ACC112 (cell line): ENCODE measurements at regions not wholly inside any gene's neighbourhood (a gene's known extent, or its start where the extent isn't known, plus 50 kb on each side); places are given as distances from the start of the nearest gene placed in this dataset.
A peak's percentile ranks its signal among the peaks of the same experiment; 100 is the strongest.

ENCODE experiments used
- H2AFZ ChIP-seq: fragments of 200-600 bp; sonication (generic); one replicate; pipeline ENCODE4 v1.6.0; 2017; ENCODE audit warnings: antibody characterized with exemption, low read length; ENCODE audit not compliant: unreplicated experiment
- H3K27ac ChIP-seq: fragments of 200-600 bp; sonication (generic); 2 replicates; pipeline ENCODE4 v1.5.1; 2014; ENCODE audit warnings: low read depth, mild to moderate bottlenecking, antibody characterized with exemption, low read length, moderate library complexity
- H3K27me3 ChIP-seq: fragments of 200-600 bp; sonication (generic); 2 replicates; pipeline ENCODE4 v1.6.1; 2014; ENCODE audit warnings: mild to moderate bottlenecking, antibody characterized with exemption, low read length, moderate library complexity, mixed read lengths; ENCODE audit not compliant: insufficient read depth
- H3K36me3 ChIP-seq: fragments of 200-600 bp; sonication (generic); 2 replicates; pipeline ENCODE4 v1.6.1; 2016; ENCODE audit warnings: mild to moderate bottlenecking, antibody characterized with exemption, low read length, moderate library complexity, mixed read lengths; ENCODE audit not compliant: insufficient read depth
- H3K4me1 ChIP-seq: fragments of 200-600 bp; sonication (generic); one replicate; pipeline ENCODE4 v1.6.1; 2016; ENCODE audit warnings: low read length, mixed read lengths; ENCODE audit not compliant: insufficient read depth, unreplicated experiment, control insufficient read depth
- H3K4me3 ChIP-seq: fragments of 200-600 bp; sonication (generic); 2 replicates; pipeline ENCODE4 v1.5.1; 2014; ENCODE audit warnings: mild to moderate bottlenecking, low read depth, low read length
- H3K79me2 ChIP-seq: fragments of 200-600 bp; sonication (generic); one replicate; pipeline ENCODE4 v1.6.0; 2016; ENCODE audit warnings: low read length; ENCODE audit not compliant: control insufficient read depth, unreplicated experiment, insufficient read depth

- Histone ChIP-seq H3K27ac (no peak overlapping the region), H3K27me3 (peaks cover 24% of the 10 kb centered on the region), H3K4me3 (no peak overlapping the region)
These were observed 82.0 kb upstream of the WDR17 start for GRCh38 chr4:175983636-175984035.

DNA sequence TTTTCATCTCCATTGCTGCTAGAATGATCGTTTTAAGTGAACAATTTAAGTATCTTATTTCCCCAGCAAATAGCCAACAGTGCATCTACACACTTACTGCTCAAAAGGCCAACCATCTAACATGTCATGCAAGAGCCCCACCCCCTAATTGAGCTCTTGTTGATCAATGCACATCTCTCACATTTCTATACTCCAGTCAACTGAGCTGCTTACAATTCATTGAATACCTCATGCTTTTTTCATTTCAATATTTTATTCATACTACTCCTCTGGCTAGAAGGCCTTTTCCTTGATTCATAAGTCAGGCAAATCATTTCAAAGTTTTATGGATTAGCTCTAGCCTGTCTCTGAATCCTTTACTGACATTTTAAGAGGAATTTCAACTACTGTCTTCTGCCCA lies 79.0 kb upstream of the WDR17 start:
- Histone ChIP-seq H2AFZ (no peak overlapping the region), H3K4me1 (no peaks in the 10 kb centered on the region)

More at GRCh38 chr4:175983636-175984035, 82.0 kb upstream of the WDR17 start:
- no peaks in the 10 kb centered on the region for H3K4me1 ChIP-seq
- H3K79me2 ChIP-seq: no peaks in the 10 kb centered on the region
- no peak overlapping the region for H2AFZ ChIP-seq
- no peaks in the 10 kb centered on the region for H3K36me3 ChIP-seq

GRCh38 chr4:175988511-175988910 lies 77.1 kb upstream of the WDR17 start:
- H3K79me2 ChIP-seq: no peaks in the 10 kb centered on the region
- no peaks in the 10 kb centered on the region for H3K36me3 ChIP-seq
- no peak overlapping the region for H3K4me3 ChIP-seq
- no peak overlapping the region for H3K27ac ChIP-seq
- H3K4me1 ChIP-seq: no peaks in the 10 kb centered on the region
- H3K27me3 ChIP-seq: peaks cover 27% of the 10 kb centered on the region
- H2AFZ ChIP-seq: no peak overlapping the region

More for the DNA sequence above, 79.0 kb upstream of the WDR17 start:
- H3K36me3 ChIP-seq: no peaks in the 10 kb centered on the region
- no peak overlapping the region for H3K27ac ChIP-seq
- no peak overlapping the region for H3K4me3 ChIP-seq
- H3K27me3 ChIP-seq: peaks cover 24% of the 10 kb centered on the region
- no peaks in the 10 kb centered on the region for H3K79me2 ChIP-seq

GRCh38 chr4:175996206-175996605 lies 69.4 kb upstream of the WDR17 start:
- Histone ChIP-seq H3K4me1 (peaks cover 5% of the 10 kb centered on the region), H3K4me3 (no peak overlapping the region), H2AFZ (no peak overlapping the region), H3K27me3 (peaks cover 73% of the 10 kb centered on the region), H3K27ac (no peak overlapping the region), H3K79me2 (no peaks in the 10 kb centered on the region), H3K36me3 (no peaks in the 10 kb centered on the region)

GRCh38 chr4:175997291-175997690 lies 68.3 kb upstream of the WDR17 start:
- no peak overlapping the region for H3K4me3 ChIP-seq
- H3K36me3 ChIP-seq: no peaks in the 10 kb centered on the region
- H3K79me2 ChIP-seq: no peaks in the 10 kb centered on the region
- no peak overlapping the region for H2AFZ ChIP-seq
- peaks cover 82% of the 10 kb centered on the region for H3K27me3 ChIP-seq
- H3K4me1 ChIP-seq: peaks cover 5% of the 10 kb centered on the region
- no peak overlapping the region for H3K27ac ChIP-seq

DNA sequence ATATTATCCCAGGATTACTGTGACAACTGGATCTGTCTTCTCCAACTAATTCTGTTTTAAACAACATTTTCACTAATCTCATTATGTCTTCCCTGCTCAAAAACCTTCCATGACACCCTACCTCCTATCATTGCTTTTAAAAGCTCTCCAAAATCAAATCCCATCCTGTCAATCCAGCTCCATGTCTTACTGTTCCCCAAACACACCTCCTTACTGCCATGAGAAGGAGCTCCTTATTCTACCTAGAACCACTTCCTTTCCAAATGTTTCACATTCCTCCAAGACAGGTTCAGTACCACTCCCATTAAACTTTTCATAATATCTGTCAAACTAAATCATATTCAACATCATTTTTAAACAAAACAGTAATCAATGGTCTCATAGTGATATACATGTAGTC lies 66.9 kb upstream of the WDR17 start:
- H3K4me1 ChIP-seq: peaks cover 5% of the 10 kb centered on the region
- no peaks in the 10 kb centered on the region for H3K36me3 ChIP-seq
- H3K27me3 ChIP-seq: peaks cover 85% of the 10 kb centered on the region
- H2AFZ ChIP-seq: no peak overlapping the region
- no peaks in the 10 kb centered on the region for H3K79me2 ChIP-seq
- H3K4me3 ChIP-seq: no peak overlapping the region
- H3K27ac ChIP-seq: no peak overlapping the region

GRCh38 chr4:175999944-176000343 lies 65.7 kb upstream of the WDR17 start:
- H3K4me1 ChIP-seq: peaks cover 5% of the 10 kb centered on the region
- H3K36me3 ChIP-seq: no peaks in the 10 kb centered on the region
- peaks cover 77% of the 10 kb centered on the region for H3K27me3 ChIP-seq
- no peaks in the 10 kb centered on the region for H3K79me2 ChIP-seq
- H3K27ac ChIP-seq: no peak overlapping the region
- no peak overlapping the region for H3K4me3 ChIP-seq
- H2AFZ ChIP-seq: no peak overlapping the region

GRCh38 chr4:176001151-176002006 lies 64.3 kb upstream of the WDR17 start:
- Histone ChIP-seq H3K27ac (no peak overlapping the region), H3K4me1 (peaks cover 5% of the 10 kb centered on the region), H3K4me3 (peak overlapping the region; percentile 83), H2AFZ (peak overlapping the region; percentile 45), H3K79me2 (no peaks in the 10 kb centered on the region), H3K36me3 (no peaks in the 10 kb centered on the region), H3K27me3 (peaks cover 74% of the 10 kb centered on the region)

- H3K27me3 ChIP-seq: peaks cover 67% of the 10 kb centered on the region
- H3K79me2 ChIP-seq: no peaks in the 10 kb centered on the region
- peak overlapping the region; percentile 77 for H2AFZ ChIP-seq
- no peaks in the 10 kb centered on the region for H3K36me3 ChIP-seq
- H3K4me3 ChIP-seq: peak overlapping the region; percentile 83
- H3K27ac ChIP-seq: no peak overlapping the region
- peaks cover 5% of the 10 kb centered on the region for H3K4me1 ChIP-seq
These were observed 63.5 kb upstream of the WDR17 start for GRCh38 chr4:176002007-176002613.

GRCh38 chr4:176005766-176006165 lies 59.9 kb upstream of the WDR17 start:
- peaks cover 4% of the 10 kb centered on the region for H3K4me1 ChIP-seq
- H2AFZ ChIP-seq: no peak overlapping the region
- peaks cover 64% of the 10 kb centered on the region for H3K27me3 ChIP-seq

GRCh38 chr4:176009254-176009653 lies 56.4 kb upstream of the WDR17 start:
- Histone ChIP-seq H3K4me3 (no peak overlapping the region), H3K27me3 (peaks cover 44% of the 10 kb centered on the region), H2AFZ (no peak overlapping the region), H3K79me2 (no peaks in the 10 kb centered on the region), H3K27ac (no peak overlapping the region), H3K4me1 (no peaks in the 10 kb centered on the region), H3K36me3 (no peaks in the 10 kb centered on the region)

More at GRCh38 chr4:176005766-176006165, 59.9 kb upstream of the WDR17 start:
- Histone ChIP-seq H3K79me2 (no peaks in the 10 kb centered on the region), H3K36me3 (no peaks in the 10 kb centered on the region), H3K4me3 (no peak overlapping the region), H3K27ac (no peak overlapping the region)
